Peyer's patch (tissue), 4 donors: ENCODE measurements at regions not wholly inside any gene's neighbourhood (a gene's known extent, or its start where the extent isn't known, plus 50 kb on each side); places are given as distances from the start of the nearest gene placed in this dataset.

Source experiments
- DNase-seq, 3 donors: peaks; one replicate each; pipeline ENCODE4 v3.0.0-alpha.2; 2017 to 2019
- H3K27ac ChIP-seq, 4 donors: fragments of 200-600 bp; sonication (generic); one replicate each; pipeline ENCODE4 v1.5.1; 2016 to 2019
- H3K27me3 ChIP-seq, 2 donors: fragments of 200-600 bp; sonication (generic); one replicate each; pipeline ENCODE4 v1.5.1; 2019
- H3K36me3 ChIP-seq, 3 donors: fragments of 200-600 bp; sonication (generic); one replicate each; pipeline ENCODE4 v1.5.1; 2016 to 2019
- H3K4me1 ChIP-seq, 4 donors: fragments of 200-600 bp; sonication (generic); one replicate each; pipeline ENCODE4 v1.5.1; 2016 to 2019
- H3K4me3 ChIP-seq, 4 donors: fragments of 200-600 bp; sonication (generic); 1 replicate in 3 of 4; 2 replicates in 1 of 4; pipeline ENCODE4 v1.5.1; 2016 to 2019; ENCODE audit warnings: mild to moderate bottlenecking in 1 of 4
- H3K9me3 ChIP-seq, 4 donors: fragments of 200-600 bp; sonication (generic); one replicate each; pipeline ENCODE4 v1.5.1; 2016 to 2019; ENCODE audit warnings: mild to moderate bottlenecking in 1 of 4
- CTCF ChIP-seq, 6 experiments: fragments of 450-650 bp in 4 of 6; fragments of 200-600 bp in 2 of 6; sonication (generic) in 1 of 6; IDR thresholded peaks; one replicate each; pipeline ENCODE4 v1.5.1; 2017 to 2019; ENCODE audit warnings: antibody characterized with exemption in 6 of 6, mild to moderate bottlenecking in 3 of 6, moderate library complexity in 1 of 6
- POLR2A ChIP-seq, 2 donors: fragments of 450-650 bp; IDR thresholded peaks; one replicate each; pipeline ENCODE4 v1.5.1; 2017; ENCODE audit warnings: antibody characterized with exemption in 2 of 2, mild to moderate bottlenecking in 2 of 2, moderate library complexity in 2 of 2

GRCh38 chr5:145205546-145205945, 629.6 kb downstream of the PRELID2 start:
- Histone ChIP-seq H3K27me3 (no peaks in the 10 kb centered on the region), H3K36me3 (no peaks in the 10 kb centered on the region), H3K9me3 (no peaks in the 10 kb centered on the region), H3K27ac (no peak overlapping the region), H3K4me3 (no peak overlapping the region), H3K4me1 (no peaks in the 10 kb centered on the region)
- DNase-seq: no peak
- no peak for TF ChIP-seq CTCF (IDR thresholded peaks at IDR 0.05)
- no peak for TF ChIP-seq POLR2A (IDR thresholded peaks at IDR 0.05)

- no peak for TF ChIP-seq POLR2A (IDR thresholded peaks at IDR 0.05)
- no peak for TF ChIP-seq CTCF (IDR thresholded peaks at IDR 0.05)
- DNase-seq: no peak
- Histone ChIP-seq H3K4me1 (no peaks in the 10 kb centered on the region), H3K36me3 (no peaks in the 10 kb centered on the region), H3K9me3 (no peaks in the 10 kb centered on the region), H3K27me3 (no peaks in the 10 kb centered on the region), H3K4me3 (no peak overlapping the region), H3K27ac (no peak overlapping the region)
Measured at GRCh38 chr5:145204743-145205142, 630.4 kb downstream of the PRELID2 start.

- no peaks in the 10 kb centered on the region for H3K9me3 ChIP-seq
- H3K27ac ChIP-seq: no peak overlapping the region
- H3K27me3 ChIP-seq: no peaks in the 10 kb centered on the region
- no peaks in the 10 kb centered on the region for H3K4me1 ChIP-seq
- DNase-seq: no peak
- TF ChIP-seq POLR2A (IDR thresholded peaks at IDR 0.05): no peak
- H3K4me3 ChIP-seq: no peak overlapping the region
- no peaks in the 10 kb centered on the region for H3K36me3 ChIP-seq
Measured at GRCh38 chr5:145203193-145203592, 631.9 kb downstream of the PRELID2 start.

- H3K9me3 ChIP-seq: no peaks in the 10 kb centered on the region
- no peak overlapping the region for H3K4me3 ChIP-seq
- no peaks in the 10 kb centered on the region for H3K36me3 ChIP-seq
- no peak overlapping the region for H3K27ac ChIP-seq
- TF ChIP-seq POLR2A (IDR thresholded peaks at IDR 0.05) (no peak), CTCF (IDR thresholded peaks at IDR 0.05) (no peak)
- no peaks in the 10 kb centered on the region for H3K4me1 ChIP-seq
- no peak for DNase-seq
- no peaks in the 10 kb centered on the region for H3K27me3 ChIP-seq
Measured at GRCh38 chr5:145198525-145199260, 636.4 kb downstream of the PRELID2 start.

GRCh38 chr5:145189746-145190145, 645.4 kb downstream of the PRELID2 start:
- no peak for DNase-seq
- H3K9me3 ChIP-seq: no peaks in the 10 kb centered on the region
- no peak overlapping the region for H3K4me3 ChIP-seq
- H3K27me3 ChIP-seq: no peaks in the 10 kb centered on the region
- H3K36me3 ChIP-seq: no peaks in the 10 kb centered on the region
- no peaks in the 10 kb centered on the region for H3K4me1 ChIP-seq
- TF ChIP-seq POLR2A (IDR thresholded peaks at IDR 0.05) (no peak), CTCF (IDR thresholded peaks at IDR 0.05) (no peak)
- no peak overlapping the region for H3K27ac ChIP-seq

- no peak for DNase-seq
- H3K36me3 ChIP-seq: no peaks in the 10 kb centered on the region
- TF ChIP-seq CTCF (IDR thresholded peaks at IDR 0.05): no peak
- no peak for TF ChIP-seq POLR2A (IDR thresholded peaks at IDR 0.05)
- H3K9me3 ChIP-seq: no peaks in the 10 kb centered on the region
- H3K4me1 ChIP-seq: no peaks in the 10 kb centered on the region
- H3K27ac ChIP-seq: no peak overlapping the region
- H3K4me3 ChIP-seq: no peak overlapping the region
- no peaks in the 10 kb centered on the region for H3K27me3 ChIP-seq
Measured at GRCh38 chr5:145180371-145180770, 654.8 kb downstream of the PRELID2 start.
